HG02798 (cell line): ENCODE measurements at regions not wholly inside any gene's neighbourhood (a gene's known extent, or its start where the extent isn't known, plus 50 kb on each side); places are given as distances from the start of the nearest gene placed in this dataset.

ENCODE experiments used
- ATAC-seq: cut with Tn5 transposase; IDR thresholded peaks from one replicate; pipeline ENCODE4 v1.9.1; 2021; ENCODE audit warnings: mild to moderate bottlenecking; ENCODE audit not compliant: unreplicated experiment, poor library complexity

GRCh38 chr10:61160253-61160652 lies 216.3 kb upstream of the RHOBTB1 start:
- no peak for ATAC-seq

DNA sequence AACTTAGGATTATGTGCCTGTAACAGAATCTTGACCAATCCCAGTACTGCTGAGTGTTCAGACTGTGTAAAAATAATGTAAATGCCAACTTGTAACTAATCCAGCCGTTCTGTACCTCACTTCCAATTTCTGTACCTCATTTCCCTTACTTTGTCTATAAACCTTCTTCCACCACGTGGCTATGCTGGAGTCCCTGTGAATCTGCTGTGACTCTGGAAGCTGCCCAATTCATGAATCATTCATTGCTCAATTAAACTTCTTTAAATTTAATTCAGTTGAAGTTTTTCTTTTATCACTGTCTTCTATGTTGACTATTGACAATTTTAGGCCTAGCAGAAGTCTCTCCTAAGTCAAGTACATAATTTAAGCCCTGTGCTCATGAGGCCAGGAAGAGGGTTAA lies 215.3 kb upstream of the RHOBTB1 start:
- no peak for ATAC-seq

- ATAC-seq = no peak
Observed at GRCh38 chr10:61157182-61157581, 213.2 kb upstream of the RHOBTB1 start.

DNA sequence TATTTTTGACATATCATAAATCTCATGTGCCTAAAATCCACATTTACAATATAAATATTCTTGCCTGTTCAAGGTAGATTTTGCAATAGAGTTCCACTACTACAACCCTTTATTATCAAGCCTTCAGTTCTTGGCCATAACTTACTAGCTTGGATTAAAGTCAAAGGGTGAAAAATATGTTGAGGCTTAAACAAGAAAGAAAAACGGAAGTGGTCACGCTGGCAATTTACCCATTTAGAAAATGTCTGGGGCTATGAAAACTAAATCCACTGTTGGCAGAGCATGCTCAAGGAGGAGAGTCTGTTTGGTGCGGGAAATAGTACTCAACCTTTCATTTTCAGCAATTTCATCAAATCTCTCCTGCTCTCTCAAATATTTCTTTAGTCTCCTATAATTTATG lies 209.8 kb upstream of the RHOBTB1 start:
- no peak for ATAC-seq

- no peak for ATAC-seq
Observed at GRCh38 chr10:61151059-61151458, 207.1 kb upstream of the RHOBTB1 start.

GRCh38 chr10:61148451-61148850 lies 204.5 kb upstream of the RHOBTB1 start:
- ATAC-seq = no peak

DNA sequence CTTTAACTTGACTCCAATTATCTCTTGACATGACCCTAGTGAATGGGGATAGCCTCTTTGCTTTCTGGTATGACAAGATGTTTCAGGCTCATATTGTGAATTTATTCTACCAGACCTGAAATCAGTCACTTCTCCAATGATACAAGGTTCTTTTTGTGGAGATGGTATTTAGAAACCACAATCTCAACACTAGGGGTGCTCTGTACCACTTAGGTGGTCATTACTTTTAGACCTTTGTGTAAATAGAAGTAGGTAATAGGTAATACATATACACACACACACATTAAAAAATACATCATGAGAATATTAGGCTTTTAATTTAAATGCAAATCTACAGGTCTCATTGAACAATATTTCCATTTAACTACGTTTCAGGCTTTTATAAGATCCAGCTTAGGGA lies 199.0 kb upstream of the RHOBTB1 start:
- ATAC-seq = no peak

GRCh38 chr10:61140765-61141392 lies 196.9 kb upstream of the RHOBTB1 start:
- no peak for ATAC-seq

- no peak for ATAC-seq
Observed at GRCh38 chr10:61139592-61139953, 195.6 kb upstream of the RHOBTB1 start.

DNA sequence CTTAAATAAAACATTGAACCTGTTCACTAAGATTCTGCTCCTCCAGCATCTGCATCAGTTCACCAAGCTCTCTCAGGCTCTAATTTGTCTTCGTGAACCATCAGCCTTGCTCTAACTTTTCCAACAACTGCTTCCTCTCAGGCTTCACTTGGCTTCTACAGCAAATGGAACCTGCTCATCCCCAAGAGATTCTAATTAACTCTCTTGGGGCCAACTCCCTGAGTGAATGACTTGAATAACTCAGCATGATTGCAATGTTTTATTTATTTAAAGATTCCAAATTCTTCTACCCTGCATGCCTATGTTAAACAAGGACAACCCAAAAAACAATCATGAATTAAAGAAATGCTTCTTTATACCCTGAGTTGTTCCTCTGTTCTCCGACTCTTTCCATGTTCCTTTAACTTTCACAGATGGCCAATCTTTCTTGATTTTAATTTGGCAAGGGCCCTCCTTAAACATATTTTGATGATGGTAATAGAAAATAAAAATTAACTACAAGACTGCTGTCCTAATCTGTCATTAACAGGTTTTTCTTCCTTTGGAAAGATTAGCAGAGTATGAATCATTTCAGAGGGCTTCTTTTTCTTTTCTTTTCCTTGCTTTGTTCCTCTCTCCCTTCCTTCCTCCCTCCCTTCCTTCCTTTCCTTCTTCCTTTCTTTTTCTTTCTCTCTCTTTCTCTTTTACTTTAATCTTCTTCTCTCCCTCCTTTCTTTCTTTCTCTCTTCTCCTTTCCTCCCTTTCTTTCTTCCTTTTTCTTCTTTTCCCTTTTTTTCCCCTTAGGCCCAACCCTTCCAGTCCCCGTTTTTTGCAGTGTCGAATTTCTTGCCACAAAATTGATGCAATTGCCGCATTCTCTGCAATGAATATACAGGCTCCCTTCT lies 195.0 kb upstream of the RHOBTB1 start:
- ATAC-seq = no peak

GRCh38 chr10:61136139-61136538 lies 192.2 kb upstream of the RHOBTB1 start:
- ATAC-seq = no peak

DNA sequence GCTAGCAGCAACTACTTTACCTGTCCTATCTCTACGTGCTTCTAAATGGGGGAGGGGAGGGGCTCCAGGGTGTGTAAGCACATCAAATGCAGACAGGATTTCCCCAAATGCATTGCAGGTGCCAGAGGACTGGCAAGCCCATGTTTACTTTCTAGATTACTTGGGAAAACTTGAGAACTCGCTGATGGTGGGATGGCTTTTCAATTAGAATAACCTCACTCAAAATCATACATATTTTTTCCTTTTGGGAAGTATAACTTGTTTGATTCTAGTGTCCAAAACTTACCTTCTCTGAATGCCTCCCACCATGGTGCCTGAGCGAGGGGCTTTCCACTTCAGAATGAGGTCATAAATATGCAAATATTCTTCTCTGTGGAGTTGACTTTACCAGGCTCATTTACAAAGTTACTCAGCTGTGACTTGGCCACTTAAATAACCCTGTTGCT lies 191.3 kb upstream of the RHOBTB1 start:
- peak; percentile 95 for ATAC-seq

DNA sequence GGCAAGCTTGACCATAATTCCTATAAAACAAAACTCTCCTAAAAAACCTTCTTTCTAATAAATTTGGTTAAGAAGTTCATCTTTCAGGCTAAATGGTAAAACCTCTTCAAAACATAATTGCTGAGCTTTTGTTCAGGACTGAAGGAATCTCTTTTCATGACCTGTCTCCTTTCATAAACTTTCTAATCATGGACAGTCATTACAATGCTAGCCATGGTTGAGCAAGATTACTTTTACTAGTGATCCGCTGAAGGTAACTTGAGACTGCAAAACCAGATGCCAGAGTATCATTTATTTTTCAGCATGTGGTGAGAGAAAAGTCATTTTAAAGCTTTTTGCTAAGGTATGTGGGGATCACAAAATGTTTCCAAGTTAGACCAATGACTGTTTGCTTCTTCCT lies 186.4 kb upstream of the RHOBTB1 start:
- ATAC-seq = no peak

DNA sequence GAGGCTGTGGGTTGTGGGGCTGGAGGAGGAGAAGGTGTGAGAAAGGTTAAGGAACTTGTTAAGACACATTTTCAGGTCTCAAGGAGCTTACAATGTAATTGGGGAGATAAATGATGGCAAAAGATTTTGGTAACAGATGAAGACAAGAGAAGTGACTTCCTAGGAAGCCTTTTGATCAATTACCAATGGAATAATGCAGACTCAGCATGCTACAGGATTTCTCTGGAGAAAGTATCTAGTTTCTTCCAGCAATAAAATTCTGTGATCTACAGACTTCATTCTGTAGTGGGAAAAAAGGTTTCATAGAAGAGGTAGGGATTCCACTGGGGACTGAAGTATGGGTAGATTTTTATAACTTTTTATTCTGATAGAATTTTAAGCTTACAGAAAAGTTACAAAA lies 184.2 kb upstream of the RHOBTB1 start:
- no peak for ATAC-seq

- ATAC-seq = peak; percentile 82
Observed at GRCh38 chr10:61125560-61126170, 181.7 kb upstream of the RHOBTB1 start.

DNA sequence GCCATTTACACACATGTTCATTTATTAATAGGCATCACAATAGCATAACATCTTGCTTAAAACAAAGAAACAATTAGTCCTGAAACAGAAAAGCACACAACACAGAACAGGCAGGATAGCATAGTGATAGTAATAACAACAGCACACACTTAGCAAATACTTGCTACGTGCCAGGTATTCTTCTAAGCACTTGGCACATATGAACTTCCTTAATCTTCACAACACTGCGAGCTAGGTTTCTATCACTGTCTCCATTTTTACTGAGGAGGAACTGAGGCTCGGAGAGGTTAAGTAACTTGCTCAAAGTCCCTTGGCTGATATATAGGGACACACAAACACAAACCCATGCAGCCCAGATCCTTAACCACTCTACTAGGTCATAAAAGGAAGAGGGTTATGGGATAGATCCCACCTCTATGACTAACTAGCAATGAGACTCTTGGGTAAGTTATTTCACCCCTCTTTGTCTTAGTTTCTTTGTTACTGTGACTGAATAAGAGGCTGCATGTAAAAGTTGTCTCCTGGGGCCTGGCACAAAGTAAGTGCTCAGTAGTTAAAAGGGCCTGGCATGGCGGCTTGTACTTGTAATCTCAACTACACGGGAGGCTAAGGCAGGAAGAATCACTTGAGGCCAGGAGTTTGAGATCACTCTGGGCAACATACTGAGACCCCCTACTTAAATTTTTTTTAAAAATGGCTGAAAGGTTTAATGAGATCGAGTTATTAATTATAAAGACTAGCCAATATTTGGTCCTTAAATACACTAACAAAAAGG lies 181.0 kb upstream of the RHOBTB1 start:
- no peak for ATAC-seq

- ATAC-seq = peak; percentile 73
Observed at GRCh38 chr10:61120805-61121204, 176.8 kb upstream of the RHOBTB1 start.

GRCh38 chr10:61119573-61119972 lies 175.6 kb upstream of the RHOBTB1 start:
- no peak for ATAC-seq

DNA sequence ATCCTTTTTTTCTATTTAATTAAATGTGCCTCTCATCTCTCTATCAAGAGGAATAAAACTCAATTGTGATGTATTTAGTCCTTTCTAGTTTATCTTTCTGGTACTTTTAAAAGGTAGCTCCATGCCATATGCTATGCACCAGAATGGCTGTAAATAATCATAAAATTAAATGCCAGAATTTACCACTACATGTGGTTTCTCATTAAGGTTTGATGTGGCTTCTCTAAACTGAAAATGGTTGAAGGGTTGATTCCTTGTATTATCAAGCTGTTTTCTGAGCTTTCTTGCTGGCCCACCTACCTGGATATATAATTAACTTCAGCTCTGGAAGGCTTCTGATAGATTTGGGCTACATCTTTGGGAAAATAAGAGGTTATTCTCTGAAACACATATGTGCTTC lies 171.9 kb upstream of the RHOBTB1 start:
- ATAC-seq = no peak

DNA sequence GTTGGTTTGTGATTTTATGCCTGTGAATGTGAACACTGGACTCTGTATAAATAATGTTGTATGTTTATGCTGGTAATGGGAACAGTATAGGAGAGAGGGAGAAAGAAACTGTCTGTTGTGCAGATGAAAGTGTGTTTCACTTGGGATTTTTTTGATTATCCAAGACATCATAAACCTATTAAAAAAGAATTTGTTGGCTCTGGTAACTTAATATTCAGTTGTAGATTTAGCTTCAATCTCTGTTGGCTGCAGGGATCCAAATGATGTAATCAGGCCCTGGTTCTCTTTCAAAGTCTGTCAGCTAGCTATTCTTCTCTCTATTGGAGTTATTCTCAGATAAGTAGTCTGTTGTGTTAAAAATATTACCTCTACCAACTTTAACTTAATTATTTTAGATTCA lies 168.8 kb upstream of the RHOBTB1 start:
- no peak for ATAC-seq

DNA sequence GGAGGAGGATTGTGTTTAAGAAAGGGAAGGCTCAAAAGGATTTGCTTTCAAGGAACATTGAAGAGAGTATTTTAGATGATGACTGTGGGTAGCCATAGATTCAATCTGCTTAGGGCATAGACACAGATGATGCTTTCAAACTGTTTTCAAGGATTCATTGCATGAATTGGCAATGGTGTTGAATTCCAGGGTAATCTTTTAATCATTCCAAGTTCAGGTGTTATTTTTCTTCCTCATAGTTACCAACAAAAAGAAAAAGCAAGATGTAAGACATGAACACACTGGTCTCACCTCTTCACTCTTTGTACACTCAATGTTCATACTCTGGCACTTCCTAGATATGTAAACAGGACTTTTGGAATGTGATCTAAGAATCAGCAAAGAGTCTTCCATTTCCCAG lies 167.0 kb upstream of the RHOBTB1 start:
- no peak for ATAC-seq
